NCI-H748 (cell line): ENCODE measurements at regions not wholly inside any gene's neighbourhood (a gene's known extent, or its start where the extent isn't known, plus 50 kb on each side); places are given as distances from the start of the nearest gene placed in this dataset.

Experiments
- DNase-seq: peaks from one replicate; lab custom pipeline; 2025; ENCODE audit not compliant: unreplicated experiment; lab: John Stamatoyannopoulos, UW

DNA sequence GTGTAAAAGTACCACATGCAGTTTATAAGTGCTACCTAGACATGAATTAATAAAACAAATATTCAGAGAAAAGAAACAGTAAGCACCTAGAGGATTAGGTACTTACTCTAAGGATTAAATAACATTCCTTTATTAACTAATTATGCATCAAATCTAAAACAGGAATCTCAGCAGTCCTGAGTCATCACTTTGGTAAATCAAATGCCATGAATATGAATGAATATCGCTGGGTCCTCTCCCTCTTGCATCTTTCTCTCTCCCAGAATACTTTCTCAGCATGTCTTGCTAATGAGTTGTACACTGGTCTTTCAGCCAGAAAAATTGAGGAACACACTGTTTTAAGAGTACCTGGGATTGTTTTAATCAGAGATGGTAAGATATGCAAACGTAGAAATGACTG is 225.5 kb upstream of the NFE2L3 start:
- no peak for DNase-seq

DNA sequence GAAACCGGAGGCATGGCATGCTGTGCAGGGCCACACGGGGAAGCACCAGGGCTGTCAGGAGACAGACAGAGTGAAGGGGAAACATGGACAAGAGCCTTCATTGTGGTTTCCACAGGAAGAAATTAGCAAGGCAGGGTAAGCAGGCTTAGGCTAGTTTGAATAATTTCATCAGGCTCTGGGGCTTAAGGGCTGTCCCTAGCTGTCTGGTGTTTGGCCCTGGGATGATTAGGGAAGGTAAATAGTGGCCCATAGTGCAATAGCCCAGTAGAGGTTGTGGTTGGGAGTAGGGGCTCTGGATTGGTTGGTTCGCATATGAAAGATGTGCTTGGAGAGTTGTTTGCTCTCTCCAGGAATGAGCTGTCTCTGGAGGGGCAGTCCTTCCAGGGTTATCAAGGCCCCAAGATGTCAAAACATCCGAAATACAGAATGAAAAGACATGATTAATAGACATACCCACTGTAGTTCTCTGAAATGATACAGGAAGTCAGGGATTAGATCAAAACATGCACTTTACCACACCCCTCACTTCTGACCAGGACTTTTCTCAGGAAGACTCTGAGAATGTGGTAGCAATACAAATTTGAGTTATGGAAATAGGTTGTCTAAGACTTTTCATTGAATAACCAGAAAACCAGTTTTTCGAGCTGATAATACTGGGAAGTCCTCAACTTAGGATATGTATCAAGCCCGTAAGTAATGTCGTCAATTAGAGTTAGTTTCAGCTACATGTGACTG is 224.9 kb upstream of the NFE2L3 start:
- no peak for DNase-seq

DNA sequence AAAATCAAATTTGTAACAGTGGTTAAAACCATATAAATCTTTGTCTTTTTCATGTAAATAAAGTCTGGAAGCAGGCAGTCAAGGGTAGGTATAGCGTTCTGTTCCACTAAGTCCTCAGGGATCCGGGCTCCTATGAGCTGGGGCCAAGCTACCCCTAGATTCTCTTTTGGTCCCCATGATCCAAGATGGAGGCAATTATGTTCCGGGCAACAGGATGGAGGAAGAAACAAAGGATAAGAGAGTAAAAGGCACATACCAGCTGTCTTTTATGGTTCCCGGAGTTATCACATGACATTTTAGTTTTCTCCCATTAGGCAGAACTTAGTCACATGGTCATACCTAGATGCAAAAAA is 224.4 kb upstream of the NFE2L3 start:
- no peak for DNase-seq

DNA sequence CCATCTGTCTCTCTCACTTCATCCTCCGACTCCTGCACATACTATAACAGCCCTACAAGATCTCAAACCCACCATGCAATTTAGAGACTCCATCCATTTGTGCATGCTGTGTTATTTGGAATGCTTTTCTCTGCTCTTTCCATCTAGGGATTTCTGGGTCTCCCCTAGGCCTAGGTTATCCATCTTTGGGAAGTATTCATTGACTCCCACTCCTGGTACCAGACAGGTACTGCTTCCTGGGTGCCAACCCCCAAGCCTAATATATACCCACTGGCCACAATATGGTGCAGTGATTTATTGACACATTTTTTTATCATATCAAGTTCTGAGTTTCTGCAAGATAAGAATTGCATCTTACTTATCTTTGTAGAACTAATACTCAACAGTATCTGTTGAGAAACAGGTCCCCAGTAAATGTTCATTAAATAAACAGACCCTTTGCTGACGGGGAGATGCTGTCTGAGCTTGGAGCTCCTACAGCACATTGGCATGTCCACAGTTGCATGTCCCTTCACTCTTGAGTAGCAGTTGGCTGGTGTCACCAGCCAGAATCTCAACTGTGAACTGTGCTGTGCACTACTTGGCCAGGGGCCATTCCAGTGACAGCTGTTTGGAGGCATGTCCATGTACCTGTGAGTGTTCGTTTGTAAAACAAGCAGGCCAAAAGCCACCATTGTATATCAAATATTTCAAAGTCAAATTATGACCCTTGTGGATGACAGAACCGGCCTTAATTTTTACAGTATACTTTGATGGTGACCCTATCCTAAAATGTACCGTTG is 223.3 kb upstream of the NFE2L3 start:
- DNase-seq: no peak

DNA sequence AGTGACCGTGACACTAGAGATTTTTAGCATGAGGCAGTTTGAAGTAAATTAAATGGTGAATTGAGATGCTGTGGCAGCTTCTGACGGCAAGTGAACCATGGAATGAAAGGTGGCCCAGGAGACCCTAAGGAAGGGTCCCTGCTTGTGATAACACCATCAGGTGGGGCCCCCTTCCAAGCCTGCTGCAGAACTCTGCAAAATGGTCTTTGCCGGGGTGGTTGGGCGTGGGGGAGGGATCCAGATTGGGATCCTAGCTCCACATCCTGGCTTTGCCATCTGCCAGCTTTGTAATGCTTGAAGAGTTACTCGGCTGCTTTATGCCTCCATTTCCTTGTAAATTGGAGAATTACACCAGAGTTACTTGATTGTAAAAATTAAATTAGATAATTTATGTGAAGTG is 222.6 kb upstream of the NFE2L3 start:
- no peak for DNase-seq

DNA sequence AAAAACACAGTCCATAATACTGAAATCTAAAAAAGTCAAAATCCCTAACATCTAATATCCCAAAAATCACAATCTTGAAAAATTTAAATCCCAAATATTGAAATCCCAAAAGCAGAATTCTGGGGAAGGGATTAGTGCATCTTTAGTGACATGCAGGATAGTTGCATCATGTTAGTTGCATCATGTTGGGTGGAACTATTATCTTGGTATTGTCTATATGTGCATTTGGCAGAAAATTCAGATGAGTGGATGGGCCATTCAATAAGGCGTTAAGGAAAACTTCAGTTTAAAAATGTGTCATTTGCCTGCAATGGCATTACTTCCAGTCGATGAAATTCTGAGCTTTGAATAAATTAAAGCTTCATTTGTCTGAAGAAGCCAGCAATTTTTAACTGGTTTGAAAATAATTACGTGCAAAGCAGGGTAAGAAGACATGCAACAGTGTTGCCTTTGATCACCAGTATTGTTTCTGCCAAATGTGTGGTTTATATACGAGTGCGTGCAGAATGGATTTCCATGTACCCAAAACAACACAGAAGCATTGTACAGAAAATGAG is 221.4 kb upstream of the NFE2L3 start:
- no peak for DNase-seq

DNA sequence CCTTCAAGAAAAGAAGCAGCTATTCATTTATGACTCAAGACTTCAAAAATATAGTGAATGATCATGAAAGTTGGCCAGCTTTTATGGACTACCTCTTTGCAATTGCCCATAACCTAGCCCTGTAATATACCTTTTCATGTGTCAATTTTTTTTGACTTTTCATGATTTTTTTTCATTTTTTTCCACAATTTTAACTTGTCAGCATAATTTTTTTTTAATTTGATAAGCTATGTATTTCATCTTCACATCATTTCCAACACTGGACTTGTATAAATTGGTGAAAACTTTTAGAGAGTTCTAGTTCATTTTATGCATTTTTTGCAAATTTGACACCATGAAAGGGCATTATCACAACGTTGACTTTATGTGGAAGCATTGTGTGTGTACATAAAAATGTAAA is 220.8 kb upstream of the NFE2L3 start:
- DNase-seq: no peak

DNA sequence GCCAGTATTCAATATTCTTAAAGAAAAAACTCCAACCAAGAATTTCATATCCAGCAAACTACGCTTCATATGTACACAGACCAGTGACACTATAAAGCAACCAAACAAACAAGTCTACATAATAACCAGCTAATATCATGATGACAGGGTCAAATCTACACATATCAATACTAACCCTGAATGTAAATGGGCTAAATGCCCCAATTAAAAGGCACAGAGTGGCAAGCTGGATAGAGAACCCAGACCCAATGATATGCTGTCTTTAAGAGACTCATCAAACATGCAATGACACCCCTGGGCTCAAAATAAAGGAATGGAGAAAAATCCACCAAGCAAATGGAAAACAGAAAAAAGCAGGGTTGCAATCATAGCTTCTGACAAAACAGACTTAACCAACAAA is 218.1 kb upstream of the NFE2L3 start:
- DNase-seq: no peak

DNA sequence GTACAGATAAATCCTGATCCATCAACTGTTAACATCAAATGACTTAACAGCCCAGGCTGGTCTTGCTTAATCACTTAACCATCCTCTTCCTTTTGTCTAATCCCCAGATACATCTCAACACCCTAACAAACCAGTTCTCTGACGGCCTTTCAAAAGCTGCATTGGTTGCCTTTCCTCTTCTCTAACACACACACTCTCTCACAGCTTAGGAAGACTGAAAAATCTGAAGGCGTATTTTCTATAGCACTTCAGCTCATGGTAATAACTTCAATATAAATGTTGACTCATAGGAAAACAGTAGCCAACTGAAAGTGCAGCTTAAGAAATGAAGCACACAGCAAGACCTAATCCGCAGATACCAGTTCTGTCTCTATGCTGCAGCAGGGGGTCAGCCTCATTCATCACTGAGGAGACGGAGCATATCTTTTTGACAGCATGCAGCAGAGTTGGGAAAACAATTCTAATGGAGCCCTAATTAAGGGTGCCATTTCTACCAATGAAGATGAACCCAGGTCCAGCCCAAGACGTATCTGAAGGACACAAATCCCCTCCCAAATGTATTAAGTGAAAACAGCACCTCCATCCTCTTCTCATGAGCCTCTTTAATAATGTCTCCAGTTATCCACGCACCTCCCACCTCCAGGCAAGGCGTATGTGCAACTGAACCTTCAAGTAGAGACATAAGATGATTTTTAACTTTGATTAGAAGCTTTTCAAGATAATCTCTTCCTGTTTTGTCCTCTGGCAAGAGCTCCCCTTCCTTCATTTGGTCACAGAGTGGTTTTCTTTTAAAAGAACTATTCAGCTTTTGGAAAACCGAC is 211.7 kb upstream of the NFE2L3 start:
- no peak for DNase-seq

DNA sequence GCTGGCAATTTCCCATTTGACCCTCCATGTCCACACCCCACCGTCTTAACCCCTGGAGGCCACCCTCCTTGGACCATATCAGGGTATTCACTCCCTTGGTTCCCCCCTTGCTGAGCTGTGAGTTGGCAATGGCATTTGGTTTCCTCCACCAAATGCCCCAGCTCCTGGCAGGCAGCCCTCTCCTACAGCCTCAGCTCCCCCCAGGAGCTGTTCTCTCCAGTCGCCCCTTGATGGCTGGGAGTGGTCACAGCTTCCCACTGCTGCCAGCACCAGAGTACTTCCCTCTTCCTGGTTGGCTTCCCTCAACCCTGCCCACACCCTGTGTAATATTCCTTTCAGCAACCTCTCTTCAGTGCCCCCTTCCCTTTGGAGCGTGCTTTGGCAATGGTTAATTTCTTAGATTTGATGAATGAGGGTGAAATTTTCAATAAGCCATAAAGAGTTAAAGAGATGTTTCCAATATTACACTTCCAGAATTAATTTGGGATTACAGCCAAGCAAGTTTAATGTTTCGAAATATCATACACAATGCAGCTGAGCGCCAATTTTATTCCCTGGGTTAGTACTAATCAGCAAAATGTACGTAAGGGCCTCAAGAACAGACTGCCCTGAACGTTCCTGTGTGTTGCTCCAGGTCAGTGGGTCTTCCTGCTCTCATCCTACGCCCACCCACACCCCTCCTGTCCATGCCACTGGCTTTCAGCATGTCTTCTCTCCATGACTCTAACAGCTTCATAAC is 207.1 kb upstream of the NFE2L3 start:
- DNase-seq: no peak

DNA sequence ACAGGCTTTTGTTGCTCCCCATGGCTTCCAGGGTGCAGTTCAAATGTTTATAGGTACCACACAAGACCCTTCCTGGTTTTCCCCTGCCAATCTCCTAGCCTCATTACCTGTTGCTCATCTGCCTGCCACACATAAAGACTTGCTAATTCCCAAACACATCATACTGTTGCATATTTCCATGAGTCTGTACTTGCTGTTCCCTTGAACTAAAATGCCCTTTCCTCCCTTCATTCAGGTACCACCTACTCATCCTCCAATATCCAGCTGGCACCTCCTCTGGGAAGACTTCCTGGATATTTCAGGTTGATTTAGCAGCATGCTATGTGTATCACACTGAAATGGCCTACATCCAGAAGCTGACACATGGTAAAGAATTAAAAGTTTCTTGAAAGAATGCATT is 206.4 kb upstream of the NFE2L3 start:
- DNase-seq: no peak

DNA sequence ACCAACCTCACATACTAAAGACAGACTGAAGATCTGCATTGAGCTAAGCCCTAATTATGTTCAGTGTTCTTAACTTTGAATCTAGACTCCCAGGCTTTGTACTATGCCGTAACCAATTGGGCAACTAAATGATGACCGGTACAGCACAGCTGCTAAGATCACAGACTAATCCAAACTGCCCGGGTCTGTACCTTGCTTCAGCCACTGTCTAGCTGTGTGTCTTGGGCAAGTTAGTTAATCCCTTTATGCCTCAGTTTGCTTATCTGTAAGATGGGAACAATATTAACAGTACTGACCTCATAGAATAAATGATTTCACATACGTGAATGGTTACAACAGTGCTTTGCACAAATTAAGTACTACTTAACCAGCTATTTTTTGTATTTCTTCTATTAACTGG is 205.8 kb upstream of the NFE2L3 start:
- no peak for DNase-seq

DNA sequence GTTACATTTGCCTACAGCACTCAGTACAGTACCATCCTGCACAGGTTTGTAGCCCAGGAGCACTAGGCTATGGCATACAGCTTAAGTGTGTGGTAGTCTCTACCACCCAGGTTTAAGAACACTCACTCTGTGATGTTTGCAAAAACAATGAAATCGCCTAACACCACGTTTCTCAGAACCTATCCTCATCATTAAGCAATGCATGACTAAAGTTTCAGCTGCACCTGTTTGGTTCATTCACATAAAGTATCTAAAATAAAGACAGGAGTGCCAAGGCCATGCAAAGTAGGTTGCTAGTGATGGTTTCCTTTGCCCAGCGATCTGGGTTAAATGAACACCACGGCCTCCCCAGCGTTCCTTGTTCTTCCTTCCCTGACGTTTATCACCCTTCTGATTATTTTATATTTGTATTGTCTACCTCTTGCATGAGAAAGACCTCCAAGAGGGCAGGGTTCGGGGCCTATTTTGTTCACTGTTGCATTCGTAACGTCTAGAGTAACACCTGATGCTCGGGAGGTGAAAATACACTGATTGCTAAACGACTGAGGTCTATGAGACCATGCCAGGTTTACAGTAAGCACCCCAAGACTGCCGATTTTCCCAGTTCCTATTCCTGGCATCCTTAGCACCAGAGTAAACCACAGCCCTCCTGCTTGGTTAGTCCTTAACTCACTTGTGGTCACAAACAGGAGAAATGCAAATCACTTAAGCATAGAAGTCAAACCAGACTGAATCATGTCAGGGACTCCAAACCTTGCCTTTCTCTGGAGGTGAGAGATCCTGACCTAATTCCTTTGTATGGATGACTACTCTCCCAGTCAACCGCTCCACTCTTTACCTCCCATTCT is 204.1 kb upstream of the NFE2L3 start:
- DNase-seq: no peak

DNA sequence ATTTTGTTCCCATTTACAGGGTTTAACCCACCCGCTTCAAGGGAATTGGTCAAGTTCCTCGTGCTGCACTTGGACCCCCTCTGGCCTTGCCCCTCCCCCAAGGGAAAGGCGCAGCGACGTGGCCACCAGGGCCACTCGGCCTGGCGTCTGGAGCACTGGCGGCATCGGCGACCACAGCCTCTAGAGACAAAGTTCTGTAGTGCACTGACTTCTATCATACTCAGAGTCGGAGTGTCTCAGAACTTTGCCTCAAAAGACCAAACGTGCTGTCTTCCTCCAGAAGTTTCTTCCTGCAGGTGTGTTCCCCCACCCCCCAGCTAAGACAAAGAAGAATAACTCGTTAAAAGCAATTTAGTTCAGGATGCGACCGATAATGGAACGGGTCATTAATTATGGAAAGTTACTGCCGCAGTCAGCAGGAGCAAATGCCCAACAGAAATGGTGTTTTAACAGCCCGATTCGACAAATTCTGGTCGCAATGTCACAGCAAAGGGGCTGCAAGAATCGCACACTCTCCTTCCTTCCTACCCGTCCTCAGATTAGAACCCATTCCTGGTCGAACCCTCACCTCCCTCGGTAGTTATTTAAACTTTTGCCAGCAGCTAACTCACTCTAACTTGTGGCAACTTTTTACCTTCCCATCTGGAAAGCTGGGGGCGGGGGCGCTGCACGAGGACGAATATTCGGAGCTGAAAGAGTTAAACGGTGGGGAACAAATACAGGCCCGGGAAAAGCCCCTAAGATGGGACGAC is 202.1 kb upstream of the NFE2L3 start:
- peak; percentile 20 for DNase-seq

DNA sequence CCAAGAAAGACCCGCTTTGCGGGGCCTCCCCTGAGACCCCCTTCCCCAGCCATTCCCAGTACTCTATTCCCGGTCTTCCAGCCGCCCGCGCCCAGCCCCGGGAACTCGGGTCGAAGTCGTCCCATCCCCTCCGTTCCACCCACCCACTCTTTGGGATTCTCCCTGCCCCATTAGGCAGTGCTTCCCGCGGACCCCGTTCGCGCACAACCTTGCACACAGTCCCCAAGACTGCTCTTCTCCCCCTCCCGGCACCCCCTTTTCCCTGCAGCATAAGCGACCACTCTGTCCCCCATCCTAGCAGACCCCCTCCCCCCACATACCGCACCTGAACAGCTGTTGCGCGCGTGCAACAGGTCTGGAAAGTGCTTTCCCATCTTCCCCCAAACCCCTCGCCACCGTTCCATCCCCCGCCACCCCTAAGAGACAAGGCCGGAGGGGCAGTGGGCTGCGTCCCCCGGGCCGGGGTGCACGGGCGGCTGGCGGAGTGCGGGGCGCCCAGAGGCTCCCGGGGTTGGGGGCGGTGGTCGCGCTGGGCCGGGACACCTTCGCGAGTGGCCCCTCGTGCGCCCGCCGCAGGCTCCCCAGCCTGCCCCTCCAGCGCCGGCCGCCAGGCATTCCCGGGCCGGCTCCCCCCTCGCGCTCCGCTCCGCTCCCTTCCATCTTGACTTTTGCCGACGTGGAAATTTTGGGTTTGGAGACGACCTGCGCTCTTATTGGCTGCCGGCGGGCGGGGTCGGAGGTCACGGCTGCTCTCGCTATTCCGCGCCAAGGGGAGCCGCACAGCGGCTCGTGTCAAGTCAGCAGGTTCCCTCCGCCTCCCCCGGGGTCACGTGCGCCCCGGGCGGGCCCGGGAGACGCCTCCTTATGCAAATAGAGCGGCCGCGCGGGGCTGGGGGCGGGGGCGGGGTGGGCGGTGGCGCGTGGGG is 201.2 kb upstream of the NFE2L3 start:
- DNase-seq: peak; percentile 97

DNA sequence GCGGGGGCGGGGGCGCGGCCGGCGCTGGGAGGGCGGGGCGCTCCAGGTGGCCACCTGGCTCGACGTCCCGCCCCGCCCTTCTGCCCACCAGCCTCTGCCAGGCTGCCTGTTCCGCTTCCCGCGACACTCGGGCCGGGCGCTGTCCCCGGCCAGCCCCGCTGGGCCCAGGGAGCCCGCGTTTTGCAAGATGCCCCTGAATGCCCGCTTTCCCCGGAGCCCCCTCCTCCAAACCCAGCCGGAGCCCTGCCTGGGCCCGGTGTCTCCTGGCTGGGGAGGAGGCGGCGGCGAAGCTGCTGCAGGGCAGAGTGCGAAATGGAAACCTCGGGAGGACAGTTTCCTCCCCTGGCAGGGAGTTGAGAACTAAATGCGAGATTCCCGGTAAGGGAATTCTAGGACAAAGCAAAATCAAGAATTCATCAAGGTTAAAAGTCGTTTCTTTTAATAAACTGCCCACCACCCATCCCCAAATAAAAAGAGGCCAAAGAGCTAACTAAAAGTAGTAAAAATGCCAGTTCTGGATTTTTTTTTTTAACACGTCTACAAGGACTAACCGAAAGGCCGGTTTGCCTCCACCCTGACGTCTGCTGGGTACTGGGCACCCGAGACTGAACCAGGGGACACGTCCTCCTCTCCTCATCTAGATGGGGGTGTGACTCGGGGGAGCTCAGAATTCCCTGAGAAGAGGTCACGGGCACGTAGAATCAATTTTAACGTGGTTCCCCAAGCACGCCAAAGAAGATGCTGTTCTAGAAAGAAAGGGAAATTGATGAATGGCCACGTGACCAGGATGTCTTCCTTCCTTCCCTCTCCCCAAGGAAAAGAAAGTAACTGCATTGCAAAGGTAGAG is 200.4 kb upstream of the NFE2L3 start:
- peak; percentile 70 for DNase-seq
